Renal cortex interstitium (tissue), 11 donors: ENCODE measurements at regions not wholly inside any gene's neighbourhood (a gene's known extent, or its start where the extent isn't known, plus 50 kb on each side); places are given as distances from the start of the nearest gene placed in this dataset.
"Not testable (repeated sequence)": the region's sequence is repeated elsewhere in the genome, so short reads cannot be mapped to it uniquely, and the experiment has no call there.

Source experiments
- DNase-seq, 11 donors: peaks; one replicate each; pipeline ENCODE4 v3.0.0-alpha.2; 2013; ENCODE audit warnings: low read depth in 9 of 11, low spot score in 4 of 11; ENCODE audit errors: extremely low read depth in 1 of 11

- DNase-seq = not testable (repeated sequence)
These were observed 72.1 kb downstream of the OGFRL1 start for GRCh38 chr6:71360556-71361335.

- no peak for DNase-seq
These were observed 76.4 kb downstream of the OGFRL1 start for GRCh38 chr6:71364889-71365542.

- no peak for DNase-seq
These were observed 79.1 kb downstream of the OGFRL1 start for GRCh38 chr6:71367756-71368155.

GRCh38 chr6:71368284-71368683 lies 79.7 kb downstream of the OGFRL1 start:
- DNase-seq = no peak

GRCh38 chr6:71371559-71371958 lies 82.9 kb downstream of the OGFRL1 start:
- DNase-seq = no peak

- DNase-seq = no peak
These were observed 85.3 kb downstream of the OGFRL1 start for GRCh38 chr6:71373943-71374342.

- DNase-seq = no peak
These were observed 87.1 kb downstream of the OGFRL1 start for GRCh38 chr6:71375676-71376075.

GRCh38 chr6:71376830-71377229 lies 88.2 kb downstream of the OGFRL1 start:
- no peak for DNase-seq

- DNase-seq = no peak
These were observed 94.9 kb downstream of the OGFRL1 start for GRCh38 chr6:71383476-71383875.

GRCh38 chr6:71383901-71384489 lies 95.4 kb downstream of the OGFRL1 start:
- peak in 8 of 11 donors; percentile 31 to 59 (median 46) for DNase-seq

GRCh38 chr6:71385111-71385822 lies 96.7 kb downstream of the OGFRL1 start:
- no peak for DNase-seq

- no peak for DNase-seq
These were observed 97.6 kb downstream of the OGFRL1 start for GRCh38 chr6:71386215-71386614.

- no peak for DNase-seq
These were observed 98.6 kb downstream of the OGFRL1 start for GRCh38 chr6:71387179-71387578.

- no peak for DNase-seq
These were observed 99.6 kb downstream of the OGFRL1 start for GRCh38 chr6:71388068-71388744.

- no peak for DNase-seq
These were observed 100.4 kb downstream of the OGFRL1 start for GRCh38 chr6:71388856-71389527.

- no peak for DNase-seq
These were observed 102.5 kb downstream of the OGFRL1 start for GRCh38 chr6:71391126-71391525.

GRCh38 chr6:71392276-71392675 lies 103.7 kb downstream of the OGFRL1 start:
- DNase-seq = no peak

- DNase-seq = peak in 1 of 11 donors; percentile 24
These were observed 104.9 kb downstream of the OGFRL1 start for GRCh38 chr6:71393471-71393870.

- DNase-seq = no peak
These were observed 105.4 kb downstream of the OGFRL1 start for GRCh38 chr6:71393981-71394432.
